ENCODE measurements at regions not wholly inside any gene's neighbourhood (a gene's known extent, or its start where the extent isn't known, plus 50 kb on each side); places are given as distances from the start of the nearest gene placed in this dataset.

- no peak overlapping the region for H3K4me3 ChIP-seq (ENCODE audit: low read depth, low read length)
- DNase-seq (ENCODE audit: low read depth) = no peak
- TF ChIP-seq CTCF (IDR thresholded peaks at IDR 0.05; ENCODE audit: insufficient read depth, low read length, poor library complexity, severe bottlenecking) = no peak
- H3K36me3 ChIP-seq (ENCODE audit: control insufficient read depth, insufficient read depth, low read length) = no peaks in the 10 kb centered on the region
- no peaks in the 10 kb centered on the region for H3K27me3 ChIP-seq (ENCODE audit: control insufficient read depth, insufficient read depth, low read length)
Measured at GRCh38 chr1:96039910-96040309, 681.7 kb upstream of the PTBP2 start.

DNA sequence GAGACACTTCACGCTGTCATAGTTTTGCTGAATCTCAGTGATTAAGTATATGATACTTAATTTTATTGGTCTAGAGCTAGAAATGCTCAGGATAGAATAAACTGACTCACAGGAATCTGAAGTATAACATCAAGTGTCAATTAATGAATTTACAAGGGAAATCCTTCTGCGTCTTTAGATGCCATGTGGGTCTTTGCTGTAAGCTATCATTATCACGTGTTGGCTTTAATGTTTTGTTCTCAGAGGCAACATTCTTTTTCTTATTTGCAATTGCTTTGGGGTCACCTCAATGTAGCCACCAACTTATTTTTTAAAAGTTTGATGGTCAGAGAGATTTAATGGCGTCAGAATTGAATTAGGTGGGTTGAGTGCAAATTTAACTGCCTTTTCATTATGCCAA lies 680.1 kb upstream of the PTBP2 start:
- DNase-seq (ENCODE audit: low read depth) = no peak
- H3K27me3 ChIP-seq (ENCODE audit: control insufficient read depth, insufficient read depth, low read length) = no peaks in the 10 kb centered on the region
- H3K36me3 ChIP-seq (ENCODE audit: control insufficient read depth, insufficient read depth, low read length) = no peaks in the 10 kb centered on the region
- no peak overlapping the region for H3K4me3 ChIP-seq (ENCODE audit: low read depth, low read length)
- TF ChIP-seq CTCF (IDR thresholded peaks at IDR 0.05; ENCODE audit: insufficient read depth, low read length, poor library complexity, severe bottlenecking) = no peak

DNA sequence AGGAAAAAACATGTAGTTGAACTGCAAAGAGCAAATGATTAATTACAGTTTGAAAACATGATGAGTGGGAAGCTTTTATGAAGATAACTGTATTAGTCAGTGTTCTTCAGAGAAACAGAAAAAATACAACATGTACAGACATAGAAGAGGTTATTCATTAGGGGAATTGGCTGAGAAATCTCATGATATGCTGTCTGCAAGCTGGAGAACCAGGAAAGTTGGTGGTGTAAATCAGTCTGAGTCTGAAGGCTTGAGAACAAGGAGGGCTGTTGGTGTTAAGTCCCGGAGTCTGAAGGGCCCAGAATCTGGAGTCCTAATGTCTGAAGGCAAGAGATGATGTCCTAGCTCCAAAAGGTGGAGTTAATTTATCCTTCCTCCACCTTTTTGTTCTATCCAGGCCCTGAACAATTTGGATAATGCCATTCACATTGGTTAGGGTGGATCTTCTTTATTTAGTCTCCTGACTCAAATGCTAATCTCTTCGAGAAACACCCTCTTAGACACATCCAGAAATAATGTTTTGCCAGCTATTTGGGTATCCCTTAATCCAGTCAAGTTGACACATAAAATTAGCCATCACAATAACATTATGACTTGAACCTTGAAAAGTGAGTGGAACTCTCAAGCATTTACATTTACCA lies 672.9 kb upstream of the PTBP2 start:
- Histone ChIP-seq H3K4me3 (ENCODE audit: low read depth, low read length) (no peak overlapping the region), H3K36me3 (ENCODE audit: control insufficient read depth, insufficient read depth, low read length) (no peaks in the 10 kb centered on the region), H3K27me3 (ENCODE audit: control insufficient read depth, insufficient read depth, low read length) (no peaks in the 10 kb centered on the region)
- no peak for DNase-seq (ENCODE audit: low read depth)
- no peak for TF ChIP-seq CTCF (IDR thresholded peaks at IDR 0.05; ENCODE audit: insufficient read depth, low read length, poor library complexity, severe bottlenecking)

GRCh38 chr1:96049759-96050409 lies 671.7 kb upstream of the PTBP2 start:
- Histone ChIP-seq H3K27me3 (ENCODE audit: control insufficient read depth, insufficient read depth, low read length) (no peaks in the 10 kb centered on the region), H3K4me3 (ENCODE audit: low read depth, low read length) (no peak overlapping the region), H3K36me3 (ENCODE audit: control insufficient read depth, insufficient read depth, low read length) (no peaks in the 10 kb centered on the region)
- TF ChIP-seq CTCF (IDR thresholded peaks at IDR 0.05; ENCODE audit: insufficient read depth, low read length, poor library complexity, severe bottlenecking) = no peak
- no peak for DNase-seq (ENCODE audit: low read depth)

GRCh38 chr1:96059276-96059675 lies 662.3 kb upstream of the PTBP2 start:
- H3K4me3 ChIP-seq (ENCODE audit: low read depth, low read length) = no peak overlapping the region
- DNase-seq (ENCODE audit: low read depth) = no peak
- H3K36me3 ChIP-seq (ENCODE audit: control insufficient read depth, insufficient read depth, low read length) = no peaks in the 10 kb centered on the region
- peaks cover 3% of the 10 kb centered on the region for H3K27me3 ChIP-seq (ENCODE audit: control insufficient read depth, insufficient read depth, low read length)
- TF ChIP-seq CTCF (IDR thresholded peaks at IDR 0.05; ENCODE audit: insufficient read depth, low read length, poor library complexity, severe bottlenecking) = no peak

DNA sequence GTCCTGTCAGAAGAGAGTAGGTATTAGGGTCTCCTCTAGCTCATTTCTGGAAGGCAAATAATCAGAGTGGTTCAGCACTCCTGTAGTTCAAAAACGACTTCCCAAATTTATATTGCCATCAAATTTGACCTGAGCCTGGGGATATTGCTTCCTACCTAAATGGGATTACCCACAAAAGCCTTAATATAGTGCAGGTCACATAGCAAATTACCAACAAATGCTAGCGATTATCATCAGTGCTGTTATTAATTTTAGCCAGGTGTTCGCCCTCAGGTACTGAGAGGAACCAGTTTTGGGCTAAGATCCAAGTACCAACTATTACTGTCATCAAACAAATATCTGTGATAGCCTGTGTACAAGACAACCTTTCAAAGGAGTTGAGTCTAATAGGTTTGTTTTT lies 661.8 kb upstream of the PTBP2 start:
- Histone ChIP-seq H3K36me3 (ENCODE audit: control insufficient read depth, insufficient read depth, low read length) (no peaks in the 10 kb centered on the region), H3K4me3 (ENCODE audit: low read depth, low read length) (no peak overlapping the region), H3K27me3 (ENCODE audit: control insufficient read depth, insufficient read depth, low read length) (peaks cover 3% of the 10 kb centered on the region)
- no peak for TF ChIP-seq CTCF (IDR thresholded peaks at IDR 0.05; ENCODE audit: insufficient read depth, low read length, poor library complexity, severe bottlenecking)
- no peak for DNase-seq (ENCODE audit: low read depth)
